ENCODE measurements at regions not wholly inside any gene's neighbourhood (a gene's known extent, or its start where the extent isn't known, plus 50 kb on each side); places are given as distances from the start of the nearest gene placed in this dataset.

- Histone ChIP-seq H3K14ac (ENCODE audit: insufficient read length) (no peak overlapping the region), H3K56ac (replicated peaks; ENCODE audit: insufficient read length, low read depth, low read length) (no peak overlapping the region), H3K36me3 (ENCODE audit: control insufficient read depth in 2 of 4, insufficient read depth in 4 of 4, low read length in 3 of 4) (no peaks in the 10 kb centered on the region), H3K79me2 (ENCODE audit: control insufficient read depth in 1 of 2, insufficient read depth in 2 of 2, low read length in 2 of 2) (no peaks in the 10 kb centered on the region), H4K91ac (replicated peaks; ENCODE audit: insufficient read length, low read length) (no peak overlapping the region), H2AK5ac (ENCODE audit: low read depth, low read length) (no peak overlapping the region), H3K79me1 (ENCODE audit: low read depth, low read length) (no peaks in the 10 kb centered on the region), H3K27ac (ENCODE audit: low read depth, low read length) (no peak overlapping the region), H3K9ac (replicated peaks in 1 of 4; ENCODE audit: extremely low read depth in 1 of 4, low read depth in 3 of 4, low read length in 3 of 4) (no peak overlapping the region), H2BK5ac (ENCODE audit: low read depth, low read length) (no peak overlapping the region), H4K20me1 (replicated peaks in 1 of 2; ENCODE audit: control insufficient read depth in 1 of 2, insufficient read depth in 2 of 2, low read length in 2 of 2) (no peaks in the 10 kb centered on the region), H3K4me3 (ENCODE audit: extremely low read depth in 1 of 4, insufficient read depth in 2 of 4, low read depth in 3 of 4, low read length in 4 of 4) (no peak overlapping the region), H3K18ac (ENCODE audit: extremely low read depth, low read length) (no peak overlapping the region), H3K9me3 (ENCODE audit: insufficient read depth in 2 of 2, low read depth in 1 of 2, low read length in 1 of 2) (no peaks in the 10 kb centered on the region), H3K23me2 (ENCODE audit: low read depth, low read length) (no peaks in the 10 kb centered on the region), H2BK12ac (ENCODE audit: low read depth, low read length) (no peak overlapping the region), H2BK120ac (replicated peaks; ENCODE audit: low read depth, low read length) (no peak overlapping the region), H2BK15ac (ENCODE audit: low read length) (no peak overlapping the region), H3K4me1 (replicated peaks in 1 of 4; ENCODE audit: control insufficient read depth in 3 of 4, insufficient read depth in 4 of 4, low read length in 3 of 4) (peaks cover 0 to 2% (median 0%) of the 10 kb centered on the region in 4 experiments; a peak in 1 of 7 replicates), H3K4me2 (ENCODE audit: insufficient read depth in 1 of 2, low read depth in 2 of 2, low read length in 2 of 2) (no peak overlapping the region), H3K27me3 (replicated peaks in 1 of 4; ENCODE audit: control insufficient read depth in 3 of 4, extremely low read depth in 1 of 4, insufficient read depth in 3 of 4, low read length in 3 of 4) (no peaks in the 10 kb centered on the region), H4K5ac (ENCODE audit: insufficient read length, low read depth, low read length) (no peak overlapping the region), H2AFZ (ENCODE audit: low read length) (no peak overlapping the region), H3K23ac (ENCODE audit: insufficient read length) (no peak overlapping the region), H2BK20ac (ENCODE audit: low read length) (no peak overlapping the region), H3K4ac (replicated peaks; ENCODE audit: insufficient read length, low read depth, low read length) (no peak overlapping the region), H4K8ac (ENCODE audit: extremely low read depth, insufficient read depth, low read length) (no peak overlapping the region)
- ChIA-PET POLR2A (ENCODE audit: partially characterized antibody) (no interaction called here), CTCF (ENCODE audit: partially characterized antibody) (no interaction called here)
- WGBS, 2 experiments (ENCODE audit: extremely low coverage in 1 of 2, insufficient coverage in 1 of 2, insufficient read length in 1 of 2, insufficient replicate concordance in 2 of 2, low coverage in 1 of 2, low lambda C conversion rate in 2 of 2, missing lambda C conversion rate in 1 of 2) = 89% methylated on average over 2 of the region's 2 CpGs; no CpG with 5 or more reads in 1 of the 2 experiments
- DNase-seq (ENCODE audit: low read depth in 1 of 2, low spot score in 2 of 2) = no peak
- no peak for FAIRE-seq
- TF ChIP-seq ATF3 (IDR thresholded peaks at IDR 0.05; ENCODE audit: insufficient read depth, low read depth, low read length) (no peak), RAD21 (IDR thresholded peaks at IDR 0.05 in 1 of 2, conservative IDR thresholded peaks at IDR 0.05 in 1 of 2; ENCODE audit: low read depth in 2 of 2, low read length in 2 of 2) (no peak), GTF2F1 (IDR thresholded peaks at IDR 0.05; ENCODE audit: borderline replicate concordance, low read depth, low read length) (no peak), KDM1A (IDR thresholded peaks at IDR 0.05; ENCODE audit: borderline replicate concordance, low read length) (no peak), CHD2 (IDR thresholded peaks at IDR 0.05; ENCODE audit: low read length) (no peak), SAP30 (IDR thresholded peaks at IDR 0.05; ENCODE audit: insufficient read depth, insufficient replicate concordance, low read length) (no peak), RFX5 (IDR thresholded peaks at IDR 0.05; ENCODE audit: borderline replicate concordance, low read depth, low read length) (no peak), ATF2 (IDR thresholded peaks at IDR 0.05; ENCODE audit: low read length) (no peak), FOSL1 (IDR thresholded peaks at IDR 0.05; ENCODE audit: insufficient read depth, low read depth, low read length) (no peak), GABPA (IDR thresholded peaks at IDR 0.05; ENCODE audit: borderline replicate concordance, insufficient read depth, low read length) (no peak), SIN3A (conservative IDR thresholded peaks at IDR 0.05 in 1 of 2, IDR thresholded peaks at IDR 0.05 in 1 of 2; ENCODE audit: low read depth in 1 of 2, low read length in 2 of 2) (no peak)
Observed at GRCh38 chr6:12530345-12530744, 186.2 kb upstream of the PHACTR1 start.

All from H1 (cell line).